ENCODE measurements at regions not wholly inside any gene's neighbourhood (a gene's known extent, or its start where the extent isn't known, plus 50 kb on each side); places are given as distances from the start of the nearest gene placed in this dataset.

DNA sequence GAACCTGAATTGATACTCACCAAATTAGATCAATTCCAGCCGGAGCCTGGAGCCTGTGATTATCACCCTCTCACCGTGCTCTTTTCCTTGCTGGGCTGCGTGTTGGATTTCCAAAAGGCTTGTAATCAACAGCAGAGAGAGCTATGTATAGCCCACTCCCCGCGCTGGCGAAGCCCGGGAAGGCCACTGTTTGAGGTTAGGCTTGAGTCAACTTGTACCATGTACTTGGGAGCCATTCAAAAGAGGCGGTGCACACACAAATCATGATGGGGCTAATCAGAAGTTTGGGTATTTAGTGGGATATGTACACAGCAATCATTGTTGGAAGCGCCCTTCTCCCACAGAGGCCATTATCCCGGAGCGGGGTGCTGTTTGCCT lies 151.6 kb downstream of the GLI2 start:
- peaks cover 42% of the 10 kb centered on the region for H4K20me1 ChIP-seq (ENCODE audit: insufficient read depth, low read length)
- no peaks in the 10 kb centered on the region for H3K27me3 ChIP-seq (ENCODE audit: insufficient read depth, low read length)
- no peak overlapping the region for H2AFZ ChIP-seq (ENCODE audit: low read length)
- H3K27ac ChIP-seq (ENCODE audit: low read depth, low read length): no peak overlapping the region
- peaks cover 87% of the 10 kb centered on the region for H3K79me2 ChIP-seq (ENCODE audit: insufficient read depth, low read length)
- DNase-seq (ENCODE audit: insufficient read length, low spot score, missing footprints): peak; percentile 71
- no peak overlapping the region for H3K4me3 ChIP-seq (ENCODE audit: insufficient read depth, low read length)
- no peaks in the 10 kb centered on the region for H3K9me3 ChIP-seq (ENCODE audit: low read depth, low read length)
- TF ChIP-seq, protein P1, sequence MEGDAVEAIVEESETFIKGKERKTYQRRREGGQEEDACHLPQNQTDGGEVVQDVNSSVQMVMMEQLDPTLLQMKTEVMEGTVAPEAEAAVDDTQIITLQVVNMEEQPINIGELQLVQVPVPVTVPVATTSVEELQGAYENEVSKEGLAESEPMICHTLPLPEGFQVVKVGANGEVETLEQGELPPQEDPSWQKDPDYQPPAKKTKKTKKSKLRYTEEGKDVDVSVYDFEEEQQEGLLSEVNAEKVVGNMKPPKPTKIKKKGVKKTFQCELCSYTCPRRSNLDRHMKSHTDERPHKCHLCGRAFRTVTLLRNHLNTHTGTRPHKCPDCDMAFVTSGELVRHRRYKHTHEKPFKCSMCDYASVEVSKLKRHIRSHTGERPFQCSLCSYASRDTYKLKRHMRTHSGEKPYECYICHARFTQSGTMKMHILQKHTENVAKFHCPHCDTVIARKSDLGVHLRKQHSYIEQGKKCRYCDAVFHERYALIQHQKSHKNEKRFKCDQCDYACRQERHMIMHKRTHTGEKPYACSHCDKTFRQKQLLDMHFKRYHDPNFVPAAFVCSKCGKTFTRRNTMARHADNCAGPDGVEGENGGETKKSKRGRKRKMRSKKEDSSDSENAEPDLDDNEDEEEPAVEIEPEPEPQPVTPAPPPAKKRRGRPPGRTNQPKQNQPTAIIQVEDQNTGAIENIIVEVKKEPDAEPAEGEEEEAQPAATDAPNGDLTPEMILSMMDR (IDR thresholded peaks at IDR 0.05; ENCODE audit: extremely low read depth, low read depth, low read length): no peak
- no peak overlapping the region for H3K4me2 ChIP-seq (ENCODE audit: insufficient read depth, low read length)
- peaks cover 11% of the 10 kb centered on the region for H3K4me1 ChIP-seq (ENCODE audit: insufficient read depth, low read length)
- no peaks in the 10 kb centered on the region for H3K36me3 ChIP-seq (ENCODE audit: insufficient read depth, low read length)

GRCh38 chr2:120887741-120888231 lies 152.1 kb downstream of the GLI2 start:
- no peak overlapping the region for H3K27ac ChIP-seq (ENCODE audit: low read depth, low read length)
- no peaks in the 10 kb centered on the region for H3K27me3 ChIP-seq (ENCODE audit: insufficient read depth, low read length)
- H3K36me3 ChIP-seq (ENCODE audit: insufficient read depth, low read length): no peaks in the 10 kb centered on the region
- peaks cover 87% of the 10 kb centered on the region for H3K79me2 ChIP-seq (ENCODE audit: insufficient read depth, low read length)
- peaks cover 16% of the 10 kb centered on the region for H3K4me1 ChIP-seq (ENCODE audit: insufficient read depth, low read length)
- peaks cover 42% of the 10 kb centered on the region for H4K20me1 ChIP-seq (ENCODE audit: insufficient read depth, low read length)
- DNase-seq (ENCODE audit: insufficient read length, low spot score, missing footprints): peak; percentile 41
- H2AFZ ChIP-seq (ENCODE audit: low read length): no peak overlapping the region
- H3K9me3 ChIP-seq (ENCODE audit: low read depth, low read length): no peaks in the 10 kb centered on the region
- TF ChIP-seq, protein P1 (IDR thresholded peaks at IDR 0.05; ENCODE audit: extremely low read depth, low read depth, low read length): no peak
- no peak overlapping the region for H3K4me2 ChIP-seq (ENCODE audit: insufficient read depth, low read length)
- no peak overlapping the region for H3K4me3 ChIP-seq (ENCODE audit: insufficient read depth, low read length)

GRCh38 chr2:120888851-120889250 lies 153.2 kb downstream of the GLI2 start:
- Histone ChIP-seq H3K4me1 (ENCODE audit: insufficient read depth, low read length) (peaks cover 25% of the 10 kb centered on the region), H3K4me3 (ENCODE audit: insufficient read depth, low read length) (no peak overlapping the region), H3K4me2 (ENCODE audit: insufficient read depth, low read length) (no peak overlapping the region), H3K79me2 (ENCODE audit: insufficient read depth, low read length) (peaks cover 82% of the 10 kb centered on the region), H2AFZ (ENCODE audit: low read length) (no peak overlapping the region), H4K20me1 (ENCODE audit: insufficient read depth, low read length) (peaks cover 40% of the 10 kb centered on the region), H3K27ac (ENCODE audit: low read depth, low read length) (no peak overlapping the region), H3K27me3 (ENCODE audit: insufficient read depth, low read length) (no peaks in the 10 kb centered on the region), H3K36me3 (ENCODE audit: insufficient read depth, low read length) (no peaks in the 10 kb centered on the region), H3K9me3 (ENCODE audit: low read depth, low read length) (no peaks in the 10 kb centered on the region)
- peak; percentile 45 for DNase-seq (ENCODE audit: insufficient read length, low spot score, missing footprints)
- TF ChIP-seq, protein P1 (IDR thresholded peaks at IDR 0.05; ENCODE audit: extremely low read depth, low read depth, low read length): no peak

DNA sequence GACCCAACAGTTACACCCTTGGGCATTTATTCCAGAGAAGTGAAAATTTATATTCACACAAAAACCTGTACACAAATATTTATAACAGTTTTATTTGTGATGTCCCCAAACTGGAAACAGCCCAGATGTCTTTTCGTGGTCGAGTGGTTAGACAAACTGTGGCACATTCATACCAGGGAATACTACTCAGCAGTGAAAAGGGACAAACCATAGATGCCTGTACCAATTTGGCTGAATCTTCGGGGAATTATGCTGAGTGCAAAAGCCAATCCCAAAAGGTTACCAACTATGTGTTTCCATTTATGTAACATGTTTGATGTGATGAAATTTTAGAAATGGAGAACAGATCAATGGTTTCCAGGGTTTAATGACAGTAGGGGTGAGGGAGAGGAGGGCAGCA lies 154.3 kb downstream of the GLI2 start:
- Histone ChIP-seq H3K4me2 (ENCODE audit: insufficient read depth, low read length) (no peak overlapping the region), H3K27ac (ENCODE audit: low read depth, low read length) (no peak overlapping the region), H3K4me3 (ENCODE audit: insufficient read depth, low read length) (no peak overlapping the region), H4K20me1 (ENCODE audit: insufficient read depth, low read length) (peaks cover 35% of the 10 kb centered on the region), H3K27me3 (ENCODE audit: insufficient read depth, low read length) (no peaks in the 10 kb centered on the region), H2AFZ (ENCODE audit: low read length) (no peak overlapping the region), H3K79me2 (ENCODE audit: insufficient read depth, low read length) (peaks cover 80% of the 10 kb centered on the region), H3K4me1 (ENCODE audit: insufficient read depth, low read length) (peaks cover 31% of the 10 kb centered on the region), H3K9me3 (ENCODE audit: low read depth, low read length) (no peaks in the 10 kb centered on the region), H3K36me3 (ENCODE audit: insufficient read depth, low read length) (no peaks in the 10 kb centered on the region)
- TF ChIP-seq, protein P1 (IDR thresholded peaks at IDR 0.05; ENCODE audit: extremely low read depth, low read depth, low read length): no peak
- no peak for DNase-seq (ENCODE audit: insufficient read length, low spot score, missing footprints)

All from osteoblast (primary cell).